ENCODE measurements at regions not wholly inside any gene's neighbourhood (a gene's known extent, or its start where the extent isn't known, plus 50 kb on each side); places are given as distances from the start of the nearest gene placed in this dataset.

DNA sequence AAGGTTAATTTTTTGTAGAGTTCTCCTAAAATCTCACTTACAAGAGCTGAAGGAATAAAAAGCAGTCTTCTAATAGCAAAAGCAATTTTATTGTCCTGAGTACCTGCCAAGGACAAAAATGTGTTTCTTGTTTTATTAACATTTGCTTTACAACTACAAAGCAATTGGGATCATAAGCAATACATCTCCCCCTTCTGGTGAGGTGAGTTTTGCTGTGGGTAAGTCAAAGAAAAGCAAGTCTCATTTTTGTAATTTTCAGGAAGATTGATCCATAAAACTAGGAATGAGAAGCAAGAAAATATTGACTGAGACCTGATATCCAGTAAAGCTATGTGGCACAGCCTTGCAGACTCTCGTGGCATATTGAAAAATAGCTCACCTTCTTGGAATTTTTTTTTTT lies 2162.7 kb downstream of the NCAM2 start:
- no peaks in the 10 kb centered on the region for H3K27me3 Mint-ChIP-seq

DNA sequence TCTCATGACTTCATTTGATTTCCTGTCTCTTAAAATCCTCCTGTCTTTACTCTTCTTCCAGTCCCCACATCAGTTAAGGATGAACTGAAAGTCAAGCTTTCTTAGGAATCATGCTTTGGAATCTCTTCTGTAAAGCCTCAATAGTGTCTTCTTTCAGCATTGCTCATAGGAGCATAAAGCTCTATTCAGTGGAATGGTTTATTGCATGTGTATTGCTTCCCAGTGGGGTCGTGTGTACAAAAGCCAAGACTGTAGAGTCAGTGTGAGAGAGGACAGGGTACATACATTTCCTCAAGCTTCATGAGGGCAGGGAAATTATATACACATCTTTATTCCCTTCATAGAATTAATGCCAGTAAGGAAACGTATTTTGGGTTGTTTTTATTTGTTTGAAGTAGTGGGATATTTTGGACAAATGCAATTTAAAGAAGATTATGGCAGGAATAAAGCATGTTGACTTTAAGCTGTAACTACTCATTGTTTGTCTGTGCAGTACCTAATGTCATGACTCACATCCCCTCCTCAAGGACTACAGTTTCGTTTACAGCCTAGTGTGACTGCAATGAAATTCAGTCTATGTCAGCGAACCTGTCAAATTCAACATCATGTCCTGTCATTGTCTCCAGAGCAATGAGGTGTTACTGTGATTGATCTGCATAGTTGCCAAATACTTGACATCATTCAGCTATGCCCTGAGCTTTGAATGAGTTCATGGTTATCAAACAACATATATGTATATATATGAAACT lies 2164.2 kb downstream of the NCAM2 start:
- no peak overlapping the region for H3K4me3 Mint-ChIP-seq
- H3K27me3 Mint-ChIP-seq: no peaks in the 10 kb centered on the region
- DNase-seq (no peak), ATAC-seq (no peak)
- H3K4me1 Mint-ChIP-seq: no peaks in the 10 kb centered on the region
- H3K27ac Mint-ChIP-seq: no peak overlapping the region
- H3K9me3 Mint-ChIP-seq: no peaks in the 10 kb centered on the region

More for the DNA sequence above, 2162.7 kb downstream of the NCAM2 start:
- no peak for ATAC-seq
- Mint-ChIP-seq H3K4me1 (no peaks in the 10 kb centered on the region), H3K27ac (no peak overlapping the region), H3K9me3 (no peaks in the 10 kb centered on the region), H3K4me3 (no peak overlapping the region)
- DNase-seq: no peak

All from stimulated activated naive CD8-positive, alpha-beta T cell treated with anti-CD3 and anti-CD28 coated beads, Interleukin-15, amount 100 ng/mL, for 72 hours (primary cell).